HG03432 (cell line): ENCODE measurements at regions not wholly inside any gene's neighbourhood (a gene's known extent, or its start where the extent isn't known, plus 50 kb on each side); places are given as distances from the start of the nearest gene placed in this dataset.

Source experiments
- ATAC-seq: cut with Tn5 transposase; IDR thresholded peaks from one replicate; pipeline ENCODE4 v1.9.1; 2021; ENCODE audit warnings: mild to moderate bottlenecking, moderate library complexity; ENCODE audit not compliant: unreplicated experiment

GRCh38 chr10:63707254-63707910 is 186.2 kb downstream of the REEP3 start:
- peak; percentile 92 for ATAC-seq

GRCh38 chr10:63708421-63708820 is 187.2 kb downstream of the REEP3 start:
- ATAC-seq: no peak

- no peak for ATAC-seq
These were observed 189.5 kb downstream of the REEP3 start for GRCh38 chr10:63710703-63711102.

- no peak for ATAC-seq
These were observed 190.2 kb downstream of the REEP3 start for GRCh38 chr10:63711361-63711760.

- no peak for ATAC-seq
These were observed 190.9 kb downstream of the REEP3 start for GRCh38 chr10:63711867-63712716.

GRCh38 chr10:63712717-63713115 is 191.5 kb downstream of the REEP3 start:
- no peak for ATAC-seq

- ATAC-seq: no peak
These were observed 192.3 kb downstream of the REEP3 start for GRCh38 chr10:63713191-63714144.

- ATAC-seq: no peak
These were observed 194.9 kb downstream of the REEP3 start for GRCh38 chr10:63716016-63716580.

GRCh38 chr10:63717027-63717715 is 196.0 kb downstream of the REEP3 start:
- ATAC-seq: no peak

- no peak for ATAC-seq
These were observed 196.8 kb downstream of the REEP3 start for GRCh38 chr10:63718006-63718405.

- ATAC-seq: no peak
These were observed 197.2 kb downstream of the REEP3 start for GRCh38 chr10:63718421-63718820.

GRCh38 chr10:63719226-63719856 is 198.1 kb downstream of the REEP3 start:
- ATAC-seq: no peak

GRCh38 chr10:63720072-63720537 is 198.9 kb downstream of the REEP3 start:
- ATAC-seq: peak; percentile 47

- peak; percentile 74 for ATAC-seq
These were observed 199.5 kb downstream of the REEP3 start for GRCh38 chr10:63720676-63721075.

- no peak for ATAC-seq
These were observed 201.3 kb downstream of the REEP3 start for GRCh38 chr10:63722537-63722936.

GRCh38 chr10:63723320-63723719 is 202.1 kb downstream of the REEP3 start:
- no peak for ATAC-seq

GRCh38 chr10:63723741-63724140 is 202.5 kb downstream of the REEP3 start:
- no peak for ATAC-seq

GRCh38 chr10:63724922-63725321 is 203.7 kb downstream of the REEP3 start:
- no peak for ATAC-seq

GRCh38 chr10:63726867-63727266 is 205.7 kb downstream of the REEP3 start:
- ATAC-seq: no peak

GRCh38 chr10:63727636-63728035 is 206.4 kb downstream of the REEP3 start:
- ATAC-seq: no peak
